ENCODE measurements at regions not wholly inside any gene's neighbourhood (a gene's known extent, or its start where the extent isn't known, plus 50 kb on each side); places are given as distances from the start of the nearest gene placed in this dataset.

DNA sequence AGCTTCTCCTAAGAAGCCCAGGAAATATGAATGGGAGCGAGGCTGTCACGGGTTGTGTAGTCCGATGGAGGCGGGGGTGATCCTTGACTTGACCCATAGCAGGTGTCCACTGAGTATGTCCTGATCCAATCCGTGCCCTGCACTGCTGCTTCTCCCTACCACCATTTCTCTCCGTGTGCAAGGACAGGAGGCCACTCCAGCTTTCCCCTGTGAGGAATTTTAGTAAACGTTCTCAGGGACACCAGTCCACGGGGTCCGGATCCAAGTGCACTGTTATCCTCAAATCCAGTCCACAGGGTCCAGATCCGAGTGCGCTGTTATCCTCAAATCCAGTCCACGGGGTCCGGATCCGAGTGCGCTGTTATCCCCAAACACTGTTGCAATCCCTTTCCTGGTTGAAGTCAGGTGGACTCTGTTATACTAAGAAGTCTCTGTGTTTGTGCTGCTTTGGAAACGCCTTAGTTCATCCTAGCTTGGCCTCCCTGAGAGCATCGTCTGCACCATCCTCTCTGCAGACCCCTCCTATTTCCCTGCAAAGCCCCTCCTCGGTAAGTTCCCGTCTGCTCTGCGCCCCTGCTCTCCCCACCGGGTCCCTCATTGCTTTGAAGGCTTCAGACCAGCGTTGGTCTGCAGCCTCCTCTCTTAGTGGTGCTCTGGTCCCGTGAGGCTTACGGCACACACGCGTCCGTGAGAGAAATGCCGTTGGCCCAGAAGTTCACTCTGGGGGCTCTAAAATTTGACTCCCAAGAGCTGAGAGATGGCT lies 303.5 kb downstream of the TEX29 start:
- H3K27me3 ChIP-seq: no peaks in the 10 kb centered on the region
- TF ChIP-seq POLR2A (IDR thresholded peaks at IDR 0.05): no peak
- TF ChIP-seq, protein P1, sequence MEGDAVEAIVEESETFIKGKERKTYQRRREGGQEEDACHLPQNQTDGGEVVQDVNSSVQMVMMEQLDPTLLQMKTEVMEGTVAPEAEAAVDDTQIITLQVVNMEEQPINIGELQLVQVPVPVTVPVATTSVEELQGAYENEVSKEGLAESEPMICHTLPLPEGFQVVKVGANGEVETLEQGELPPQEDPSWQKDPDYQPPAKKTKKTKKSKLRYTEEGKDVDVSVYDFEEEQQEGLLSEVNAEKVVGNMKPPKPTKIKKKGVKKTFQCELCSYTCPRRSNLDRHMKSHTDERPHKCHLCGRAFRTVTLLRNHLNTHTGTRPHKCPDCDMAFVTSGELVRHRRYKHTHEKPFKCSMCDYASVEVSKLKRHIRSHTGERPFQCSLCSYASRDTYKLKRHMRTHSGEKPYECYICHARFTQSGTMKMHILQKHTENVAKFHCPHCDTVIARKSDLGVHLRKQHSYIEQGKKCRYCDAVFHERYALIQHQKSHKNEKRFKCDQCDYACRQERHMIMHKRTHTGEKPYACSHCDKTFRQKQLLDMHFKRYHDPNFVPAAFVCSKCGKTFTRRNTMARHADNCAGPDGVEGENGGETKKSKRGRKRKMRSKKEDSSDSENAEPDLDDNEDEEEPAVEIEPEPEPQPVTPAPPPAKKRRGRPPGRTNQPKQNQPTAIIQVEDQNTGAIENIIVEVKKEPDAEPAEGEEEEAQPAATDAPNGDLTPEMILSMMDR (IDR thresholded peaks at IDR 0.05 in 4 of 5, conservative IDR thresholded peaks at IDR 0.05 in 1 of 5): no peak
- intact Hi-C loops (cut with DNase I; ENCODE audit: low total_unique reads) (no loop called here), in situ Hi-C loops (cut with MboI; ENCODE audit: low sequenced_read_pairs in 4 of 4) (no loop called here)
- H3K4me3 ChIP-seq: no peak overlapping the region
- no peaks in the 10 kb centered on the region for H3K9me3 ChIP-seq
- H3K27ac ChIP-seq: no peak overlapping the region
- no peak for DNase-seq
- no peaks in the 10 kb centered on the region for H3K36me3 ChIP-seq
- H3K4me1 ChIP-seq: no peaks in the 10 kb centered on the region
- no peak for ATAC-seq

DNA sequence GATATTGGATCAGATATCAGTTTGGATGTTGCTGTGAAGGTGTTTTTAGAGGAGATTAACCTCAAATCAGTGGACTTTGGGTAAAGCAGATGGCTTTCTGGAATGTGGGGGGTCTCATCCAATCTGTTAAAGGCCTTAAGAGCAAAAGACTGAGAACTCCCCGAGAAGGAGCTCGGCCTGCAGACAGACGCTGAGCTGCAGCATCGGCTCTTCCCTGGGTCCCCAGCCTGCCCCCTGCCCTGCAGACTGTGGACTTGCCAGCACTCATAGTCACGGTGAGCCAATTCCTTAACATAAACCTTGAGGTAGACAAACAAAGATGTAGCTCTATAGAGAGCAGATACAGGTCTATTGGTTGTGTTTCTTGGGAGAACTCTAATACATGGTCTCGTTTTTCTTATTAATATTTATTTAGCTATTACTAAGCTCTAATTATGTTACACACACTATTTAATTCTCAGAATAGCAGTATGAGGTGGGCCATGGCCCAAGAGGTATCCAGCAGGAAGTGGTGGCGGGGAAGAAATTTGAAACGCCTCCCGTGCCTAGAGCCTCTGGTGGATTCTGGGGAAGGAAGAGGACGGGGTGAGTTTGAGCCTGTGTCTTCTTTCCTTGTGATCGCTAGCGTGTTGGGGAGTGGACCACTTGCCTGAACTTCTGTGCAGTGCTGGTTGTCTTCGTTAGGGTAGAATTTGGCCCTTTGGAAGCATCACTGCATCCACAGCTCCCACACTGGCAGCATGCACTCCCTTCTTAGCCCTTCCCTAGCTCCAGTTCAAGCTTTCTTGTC lies 305.3 kb downstream of the TEX29 start:
- no peak overlapping the region for H3K4me3 ChIP-seq
- H3K9me3 ChIP-seq: no peaks in the 10 kb centered on the region
- H3K4me1 ChIP-seq: no peaks in the 10 kb centered on the region
- ATAC-seq: no peak
- no peak overlapping the region for H3K27ac ChIP-seq
- no peak for TF ChIP-seq POLR2A (IDR thresholded peaks at IDR 0.05)
- TF ChIP-seq, protein P1 (IDR thresholded peaks at IDR 0.05 in 4 of 5, conservative IDR thresholded peaks at IDR 0.05 in 1 of 5): no peak
- no peak for DNase-seq
- no peaks in the 10 kb centered on the region for H3K27me3 ChIP-seq
- H3K36me3 ChIP-seq: no peaks in the 10 kb centered on the region
- intact Hi-C loops (cut with DNase I; ENCODE audit: low total_unique reads) (no loop called here), in situ Hi-C loops (cut with MboI; ENCODE audit: low sequenced_read_pairs in 4 of 4) (no loop called here)

DNA sequence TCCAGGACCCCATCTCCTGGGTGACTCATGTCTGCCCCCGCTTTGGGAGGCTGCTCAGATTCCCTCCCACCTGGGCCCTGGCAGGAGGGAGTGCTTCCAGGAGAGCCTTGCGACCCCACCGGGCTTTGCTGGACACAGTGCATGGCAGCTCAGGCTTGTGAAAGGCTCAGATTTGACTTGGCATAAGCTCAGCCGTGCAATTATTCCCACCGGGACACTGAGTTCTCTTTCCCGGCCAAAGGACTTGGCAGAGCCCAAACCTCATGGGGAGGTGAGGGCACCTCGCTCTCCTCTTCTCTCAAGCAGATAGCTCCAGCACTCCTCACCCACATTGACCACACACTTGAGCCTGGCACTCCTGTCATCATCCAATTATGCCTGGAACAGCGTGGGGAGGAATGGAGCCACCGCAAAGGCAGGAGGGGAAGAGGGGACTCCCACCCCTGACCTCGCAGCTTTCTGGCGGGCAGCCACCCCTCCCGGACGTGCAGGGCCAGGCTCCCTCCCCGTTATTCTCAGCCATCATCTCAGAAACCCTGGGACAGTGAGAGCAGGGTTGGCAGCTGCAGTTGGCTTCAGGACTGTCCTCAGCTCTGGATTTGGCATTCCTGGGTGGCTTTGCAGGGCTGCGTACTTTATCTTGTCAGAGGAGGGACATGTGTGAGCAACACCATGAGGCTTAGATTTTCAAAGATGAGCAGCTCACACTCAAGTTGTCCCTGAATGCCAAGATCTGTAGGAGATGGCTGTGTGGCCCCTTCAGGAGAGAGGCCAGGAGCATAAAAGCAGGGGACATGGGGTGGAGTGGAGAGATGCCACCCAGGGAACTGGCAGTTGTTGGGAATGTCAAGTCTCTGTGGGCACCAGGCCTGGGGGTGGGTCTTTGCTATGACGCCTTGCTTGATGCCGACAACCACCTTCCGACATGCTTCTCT lies 306.2 kb downstream of the TEX29 start:
- Histone ChIP-seq H3K4me3 (no peak overlapping the region), H3K9me3 (no peaks in the 10 kb centered on the region), H3K27me3 (no peaks in the 10 kb centered on the region), H3K36me3 (no peaks in the 10 kb centered on the region), H3K4me1 (no peaks in the 10 kb centered on the region), H3K27ac (no peak overlapping the region)
- DNase-seq (no peak), ATAC-seq (no peak)
- in situ Hi-C loops (cut with MboI; ENCODE audit: low sequenced_read_pairs in 4 of 4): no loop called here
- TF ChIP-seq, protein P1 (IDR thresholded peaks at IDR 0.05 in 4 of 5, conservative IDR thresholded peaks at IDR 0.05 in 1 of 5): no peak
- TF ChIP-seq POLR2A (IDR thresholded peaks at IDR 0.05): no peak
- intact Hi-C loops (cut with DNase I; ENCODE audit: low total_unique reads): no loop called here

DNA sequence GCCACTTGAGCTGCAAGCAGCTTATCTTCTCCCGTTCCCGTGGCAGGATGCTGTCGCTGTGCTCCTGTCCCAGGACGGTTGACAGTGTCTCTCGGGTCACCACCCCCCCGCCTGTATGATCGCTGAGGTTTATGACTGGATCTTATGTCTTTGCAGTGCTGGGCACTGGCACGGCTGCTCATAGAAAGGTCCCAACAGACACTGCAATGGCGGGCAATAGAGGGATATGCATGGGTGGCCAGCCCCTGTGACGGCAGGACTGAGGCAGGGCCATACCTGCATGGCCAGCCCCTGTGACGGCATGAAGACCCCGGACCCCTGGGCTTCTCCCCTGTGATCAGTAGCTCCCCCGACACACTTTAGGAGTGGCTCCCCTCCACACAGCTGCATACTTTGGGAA lies 307.2 kb downstream of the TEX29 start:
- in situ Hi-C loops (cut with MboI; ENCODE audit: low sequenced_read_pairs in 4 of 4): no loop called here

More for the DNA sequence above, 307.2 kb downstream of the TEX29 start:
- no peak overlapping the region for H3K27ac ChIP-seq
- no peak for ATAC-seq
- intact Hi-C loops (cut with DNase I; ENCODE audit: low total_unique reads): no loop called here
- no peak for DNase-seq
- H3K27me3 ChIP-seq: no peaks in the 10 kb centered on the region
- TF ChIP-seq, protein P1 (IDR thresholded peaks at IDR 0.05 in 4 of 5, conservative IDR thresholded peaks at IDR 0.05 in 1 of 5): no peak
- TF ChIP-seq POLR2A (IDR thresholded peaks at IDR 0.05): no peak
- no peak overlapping the region for H3K4me3 ChIP-seq
- H3K4me1 ChIP-seq: no peaks in the 10 kb centered on the region
- no peaks in the 10 kb centered on the region for H3K36me3 ChIP-seq
- no peaks in the 10 kb centered on the region for H3K9me3 ChIP-seq
